H1 (cell line): ENCODE measurements at regions not wholly inside any gene's neighbourhood (a gene's known extent, or its start where the extent isn't known, plus 50 kb on each side); places are given as distances from the start of the nearest gene placed in this dataset.

Source experiments
- CTCF ChIA-PET: fragments of 300-600 bp; sonication (Branson Sonifier 250); formaldehyde crosslinking; loops from one replicate; lab custom pipeline; 2021; ENCODE audit not compliant: partially characterized antibody; lab: Charles Lee
- POLR2A ChIA-PET: fragments of 300-600 bp; sonication (Branson Sonifier 250); formaldehyde crosslinking; loops from one replicate; lab custom pipeline; 2021; ENCODE audit warnings: inconsistent platforms; ENCODE audit not compliant: partially characterized antibody; lab: Charles Lee
- DNase-seq, 2 experiments: peaks; one replicate each; pipeline versions ENCODE4 v3.0.0 to v3.0.0-alpha.2; 2010 to 2022; ENCODE audit warnings: low spot score in 2 of 2, low read depth in 1 of 2, mixed read lengths in 1 of 2
- FAIRE-seq: peaks from 2 replicates; lab custom pipeline; 2011; peaks lifted over from hg19 to GRCh38; lab: Jason Lieb, UNC
- H2AFZ ChIP-seq: 2 replicates; pipeline ENCODE4 v1.8.1; 2012; ENCODE audit warnings: low read length, inconsistent platforms
- H2AK5ac ChIP-seq: 2 replicates; pipeline ENCODE4 v1.6.1; 2013; ENCODE audit warnings: low read depth, low read length
- H2BK120ac ChIP-seq: replicated peaks from 2 replicates; pipeline ENCODE3; 2013; ENCODE audit warnings: low read depth, low read length, inconsistent platforms
- H2BK12ac ChIP-seq: 2 replicates; pipeline ENCODE4 v1.6.1; 2013; ENCODE audit warnings: low read depth, low read length
- H2BK15ac ChIP-seq: 2 replicates; pipeline ENCODE4 v1.6.1; 2013; ENCODE audit warnings: low read length
- H2BK20ac ChIP-seq: 2 replicates; pipeline ENCODE4 v1.6.1; 2013; ENCODE audit warnings: low read length
- H2BK5ac ChIP-seq: 2 replicates; pipeline ENCODE4 v1.6.1; 2013; ENCODE audit warnings: low read depth, low read length
- H3K14ac ChIP-seq: 2 replicates; pipeline ENCODE4 v1.6.1; 2013; ENCODE audit warnings: inconsistent platforms; ENCODE audit not compliant: insufficient read length
- H3K18ac ChIP-seq: 2 replicates; pipeline ENCODE4 v1.6.1; 2013; ENCODE audit warnings: low read length; ENCODE audit errors: extremely low read depth
- H3K23ac ChIP-seq: 2 replicates; pipeline ENCODE4 v1.6.1; 2013; ENCODE audit warnings: inconsistent platforms; ENCODE audit not compliant: insufficient read length
- H3K23me2 ChIP-seq: 2 replicates; pipeline ENCODE4 v1.6.1; 2013; ENCODE audit warnings: low read depth, low read length
- H3K27ac ChIP-seq: 2 replicates; pipeline ENCODE4 v1.6.1; 2011; ENCODE audit warnings: low read depth, low read length, inconsistent platforms
- H3K27me3 ChIP-seq, 4 experiments: replicated peaks in 1 of 4; 1 replicate in 1 of 4; 2 replicates in 3 of 4; pipeline versions ENCODE4 v1.6.1 to v1.8.1; 2011 to 2013; ENCODE audit warnings: low read length in 3 of 4, mild to moderate bottlenecking in 3 of 4, inconsistent platforms in 2 of 4, mixed read lengths in 2 of 4, moderate library complexity in 1 of 4; ENCODE audit not compliant: control insufficient read depth in 3 of 4, insufficient read depth in 3 of 4; ENCODE audit errors: extremely low read depth in 1 of 4
- H3K36me3 ChIP-seq, 4 experiments: 2 replicates each; pipeline versions ENCODE4 v1.6.1 to v1.8.1; 2011 to 2013; ENCODE audit warnings: mild to moderate bottlenecking in 4 of 4, low read length in 3 of 4, moderate library complexity in 2 of 4, control low read depth in 1 of 4, inconsistent platforms in 1 of 4; ENCODE audit not compliant: insufficient read depth in 4 of 4, control insufficient read depth in 2 of 4
- H3K4ac ChIP-seq: replicated peaks from 2 replicates; pipeline ENCODE3; 2013; ENCODE audit warnings: low read length, low read depth, mixed read lengths, inconsistent platforms; ENCODE audit not compliant: insufficient read length
- H3K4me1 ChIP-seq, 4 experiments: replicated peaks in 1 of 4; 1 replicate in 1 of 4; 2 replicates in 3 of 4; pipeline versions ENCODE4 v1.6.1 to v1.8.1; 2011 to 2013; ENCODE audit warnings: low read length in 3 of 4, inconsistent platforms in 2 of 4, mixed read lengths in 1 of 4; ENCODE audit not compliant: insufficient read depth in 4 of 4, control insufficient read depth in 3 of 4
- H3K4me2 ChIP-seq, 2 experiments: 2 replicates each; pipeline versions ENCODE4 v1.6.1 to v1.8.1; 2011 to 2013; ENCODE audit warnings: low read depth in 2 of 2, low read length in 2 of 2, control low read depth in 1 of 2, inconsistent platforms in 1 of 2, mild to moderate bottlenecking in 1 of 2; ENCODE audit not compliant: insufficient read depth in 1 of 2
- H3K4me3 ChIP-seq, 4 experiments: fragments of 200-600, 300-600 bp in 1 of 4; sonication (generic), shearing (Covaris generic), sonication (Bioruptor Twin) in 1 of 4; 2 replicates each; pipeline versions ENCODE4 v1.5.1 to v1.8.1; 2011 to 2016; ENCODE audit warnings: low read length in 4 of 4, low read depth in 3 of 4, control low read depth in 2 of 4, inconsistent platforms in 2 of 4, mild to moderate bottlenecking in 2 of 4, mixed read lengths in 1 of 4, moderate library complexity in 1 of 4; ENCODE audit not compliant: insufficient read depth in 2 of 4; ENCODE audit errors: extremely low read depth in 1 of 4
- H3K56ac ChIP-seq: replicated peaks from 2 replicates; pipeline ENCODE3; 2013; ENCODE audit warnings: low read depth, mild to moderate bottlenecking, mixed read lengths, low read length, inconsistent platforms; ENCODE audit not compliant: insufficient read length
- H3K79me1 ChIP-seq: 2 replicates; pipeline ENCODE4 v1.6.1; 2013; ENCODE audit warnings: low read depth, low read length, control low read depth
- H3K79me2 ChIP-seq, 2 experiments: 2 replicates each; pipeline versions ENCODE4 v1.6.1 to v1.8.1; 2012 to 2013; ENCODE audit warnings: low read length in 2 of 2, mild to moderate bottlenecking in 2 of 2, inconsistent platforms in 1 of 2; ENCODE audit not compliant: insufficient read depth in 2 of 2, control insufficient read depth in 1 of 2
- H3K9ac ChIP-seq, 4 experiments: replicated peaks in 1 of 4; 1 replicate in 1 of 4; 2 replicates in 3 of 4; pipeline versions ENCODE4 v1.6.1 to v1.8.1; 2011 to 2013; ENCODE audit warnings: low read depth in 3 of 4, low read length in 3 of 4, control low read depth in 2 of 4, mild to moderate bottlenecking in 2 of 4, moderate library complexity in 2 of 4, inconsistent platforms in 1 of 4; ENCODE audit errors: extremely low read depth in 1 of 4
- H3K9me3 ChIP-seq, 2 experiments: 2 replicates each; pipeline versions ENCODE4 v1.6.1 to v1.8.1; 2012 to 2013; ENCODE audit warnings: mild to moderate bottlenecking in 2 of 2, moderate library complexity in 2 of 2, control low read depth in 1 of 2, inconsistent platforms in 1 of 2, low read depth in 1 of 2, low read length in 1 of 2, mixed read lengths in 1 of 2; ENCODE audit not compliant: insufficient read depth in 2 of 2
- H4K20me1 ChIP-seq, 2 experiments: replicated peaks in 1 of 2; 2 replicates each; pipeline versions ENCODE3 to v1.8.1; 2011 to 2013; ENCODE audit warnings: inconsistent platforms in 2 of 2, low read length in 2 of 2, mild to moderate bottlenecking in 1 of 2; ENCODE audit not compliant: insufficient read depth in 2 of 2, control insufficient read depth in 1 of 2
- H4K5ac ChIP-seq: 2 replicates; pipeline ENCODE4 v1.6.1; 2013; ENCODE audit warnings: low read length, low read depth, mixed read lengths, inconsistent platforms; ENCODE audit not compliant: insufficient read length
- H4K8ac ChIP-seq: 2 replicates; pipeline ENCODE4 v1.8.0; 2013; ENCODE audit warnings: mild to moderate bottlenecking, moderate library complexity, low read length, inconsistent platforms; ENCODE audit not compliant: insufficient read depth; ENCODE audit errors: extremely low read depth
- H4K91ac ChIP-seq: replicated peaks from 2 replicates; pipeline ENCODE3; 2013; ENCODE audit warnings: low read length, mixed read lengths, inconsistent platforms; ENCODE audit not compliant: insufficient read length
- BRCA1 ChIP-seq: IDR thresholded peaks from 2 replicates; pipeline ENCODE4 v1.6.1; 2012; ENCODE audit warnings: low read depth, low read length, improper control_type of control experiment
- RFX5 ChIP-seq: IDR thresholded peaks from 2 replicates; pipeline ENCODE4 v1.6.1; 2011; ENCODE audit warnings: low read depth, low read length, improper control_type of control experiment, borderline replicate concordance
- TAF1 ChIP-seq: IDR thresholded peaks from 2 replicates; pipeline ENCODE4 v1.6.1; 2011; ENCODE audit warnings: mild to moderate bottlenecking, low read depth, low read length
- TAF7 ChIP-seq: optimal IDR thresholded peaks from 2 replicates; pipeline ENCODE3; 2011; ENCODE audit warnings: low read depth, mild to moderate bottlenecking, inconsistent platforms, low read length, moderate library complexity, borderline replicate concordance
- WGBS, 2 experiments: shearing (Covaris generic) in 1 of 2; methylation state at CpG; one replicate each; pipeline versions ENCODE4 v1.1.6 to v1.1.7; 2013 to 2015; ENCODE audit warnings: low lambda C conversion rate in 2 of 2, mixed read lengths in 2 of 2, inconsistent platforms in 1 of 2, low coverage in 1 of 2, missing lambda C conversion rate in 1 of 2; ENCODE audit not compliant: insufficient replicate concordance in 2 of 2, insufficient coverage in 1 of 2, insufficient read length in 1 of 2; ENCODE audit errors: extremely low coverage in 1 of 2, missing lambda C conversion rate in 1 of 2; 5-methylcytosine and 5-hydroxymethylcytosine counted together
- TF ChIP-seq, protein P1 (sequence below): IDR thresholded peaks from 2 replicates; pipeline ENCODE4 v1.6.1; 2012; ENCODE audit warnings: low read length, inconsistent platforms

DNA sequence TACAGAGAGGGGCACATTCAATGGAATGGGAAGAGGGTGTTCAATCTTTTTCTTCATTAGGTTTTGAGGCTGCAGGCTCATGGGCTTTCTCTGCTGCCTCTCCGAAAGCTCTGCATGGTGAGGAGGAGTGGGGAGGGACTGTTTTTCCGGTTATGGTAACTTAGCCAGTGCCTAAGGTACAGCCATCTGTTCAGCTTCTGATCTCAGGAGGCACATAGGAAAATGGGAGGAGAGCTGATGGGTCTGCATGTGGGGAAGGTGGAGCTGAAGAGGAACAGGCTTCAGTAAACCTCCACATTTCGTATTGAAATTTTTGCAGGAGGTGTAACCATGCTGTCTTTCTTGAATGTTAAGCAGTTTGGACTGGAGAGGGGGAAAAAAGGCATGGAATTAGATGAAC is 1020.4 kb upstream of the WWC1 start:
- Histone ChIP-seq H2BK12ac (no peak overlapping the region), H3K9me3 (no peaks in the 10 kb centered on the region), H3K27me3 (peaks cover 0 to 1% (median 0%) of the 10 kb centered on the region in 4 experiments; a peak in 1 of 7 replicates), H4K5ac (no peak overlapping the region), H4K8ac (no peak overlapping the region), H3K27ac (no peak overlapping the region), H4K91ac (no peak overlapping the region), H2BK20ac (no peak overlapping the region), H2BK5ac (no peak overlapping the region), H3K79me1 (no peaks in the 10 kb centered on the region), H3K23me2 (no peaks in the 10 kb centered on the region), H3K9ac (no peak overlapping the region), H2BK15ac (no peak overlapping the region), H3K4me1 (peaks cover 0 to 4% (median 0%) of the 10 kb centered on the region in 4 experiments; a peak in 1 of 7 replicates), H2AFZ (no peak overlapping the region), H3K4me2 (no peak overlapping the region), H3K23ac (no peak overlapping the region), H3K36me3 (no peaks in the 10 kb centered on the region), H3K56ac (no peak overlapping the region), H2AK5ac (no peak overlapping the region)
- 90% methylated on average over 3 of the region's 3 CpGs; no CpG with 5 or more reads in 1 of the 2 experiments for WGBS, 2 experiments
- no peak for DNase-seq
- CTCF ChIA-PET: interaction anchor here (0.8 to 1.8 kb wide), 5 partner anchors 9 to 776 kb away, joined by 3 to 7 read pairs (median 3); no protein-coding TSS in a partner anchor
- no peak for FAIRE-seq
- TF ChIP-seq BRCA1 (no peak), TAF7 (peak; percentile 87), RFX5 (no peak), TAF1 (no peak)
- TF ChIP-seq, protein P1, sequence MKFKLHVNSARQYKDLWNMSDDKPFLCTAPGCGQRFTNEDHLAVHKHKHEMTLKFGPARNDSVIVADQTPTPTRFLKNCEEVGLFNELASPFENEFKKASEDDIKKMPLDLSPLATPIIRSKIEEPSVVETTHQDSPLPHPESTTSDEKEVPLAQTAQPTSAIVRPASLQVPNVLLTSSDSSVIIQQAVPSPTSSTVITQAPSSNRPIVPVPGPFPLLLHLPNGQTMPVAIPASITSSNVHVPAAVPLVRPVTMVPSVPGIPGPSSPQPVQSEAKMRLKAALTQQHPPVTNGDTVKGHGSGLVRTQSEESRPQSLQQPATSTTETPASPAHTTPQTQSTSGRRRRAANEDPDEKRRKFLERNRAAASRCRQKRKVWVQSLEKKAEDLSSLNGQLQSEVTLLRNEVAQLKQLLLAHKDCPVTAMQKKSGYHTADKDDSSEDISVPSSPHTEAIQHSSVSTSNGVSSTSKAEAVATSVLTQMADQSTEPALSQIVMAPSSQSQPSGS: no peak
- TF ChIP-seq, all 59 proteins: peak for 1
- no peak overlapping the region for H3K18ac ChIP-seq
- H3K79me2 ChIP-seq: no peaks in the 10 kb centered on the region
- POLR2A ChIA-PET: interaction anchor here (1.0 to 1.5 kb wide), 3 partner anchors 10 to 23 kb away, joined by 3 to 5 read pairs (median 4); no protein-coding TSS in a partner anchor
- no peak overlapping the region for H3K14ac ChIP-seq
- no peak overlapping the region for H3K4ac ChIP-seq
- H3K4me3 ChIP-seq: no peak overlapping the region
- H4K20me1 ChIP-seq: no peaks in the 10 kb centered on the region
- H2BK120ac ChIP-seq: no peak overlapping the region
